PC-3 (cell line): ENCODE measurements at regions not wholly inside any gene's neighbourhood (a gene's known extent, or its start where the extent isn't known, plus 50 kb on each side); places are given as distances from the start of the nearest gene placed in this dataset.

Experiments used
- ATAC-seq: fragments of 200-7000 bp; cut with Tn5 transposase; 2 replicates; pipeline ENCODE4 v1.9.1; 2020; ENCODE audit warnings: mild to moderate bottlenecking, moderate library complexity
- BruUV-seq: library from RNA; stranded (reverse); fragments of 400-500 nt; replicated peaks from 2 replicates; lab custom pipeline; 2021; lab: Mats Ljungman, UMichigan
- CTCF ChIA-PET: fragments of 300-600 bp; sonication (Branson Sonifier 250); formaldehyde crosslinking; loops from one replicate; lab custom pipeline; 2022; ENCODE audit warnings: antibody characterized with exemption; lab: Charles Lee
- POLR2A ChIA-PET: fragments of 300-600 bp; sonication (Branson Sonifier 250); formaldehyde crosslinking; loops from one replicate; lab custom pipeline; 2022; ENCODE audit warnings: antibody characterized with exemption; ENCODE audit not compliant: unreplicated experiment; lab: Charles Lee
- DNase-seq: peaks from one replicate; pipeline ENCODE4 v3.0.0-alpha.2; 2015
- H2AFZ ChIP-seq: fragments of 300-600 bp; sonication (generic); 2 replicates; pipeline ENCODE4 v1.6.0; 2016; ENCODE audit warnings: antibody characterized with exemption, low read length
- H3F3A ChIP-seq: fragments of 300-600 bp; sonication (generic); one replicate; pipeline ENCODE4 v1.6.0; 2017; ENCODE audit warnings: antibody characterized with exemption, low read length, control low read depth, mild to moderate bottlenecking; ENCODE audit not compliant: unreplicated experiment
- H3K27ac ChIP-seq: fragments of 300-600 bp; sonication (generic); 2 replicates; pipeline ENCODE4 v1.5.1; 2016; ENCODE audit warnings: mild to moderate bottlenecking, low read length
- H3K27me3 ChIP-seq: fragments of 300-600 bp; sonication (generic); 2 replicates; pipeline ENCODE4 v1.6.1; 2016; ENCODE audit warnings: low read length, mixed read lengths
- H3K36me3 ChIP-seq: fragments of 300-600 bp; sonication (generic); 2 replicates; pipeline ENCODE4 v1.6.1; 2016; ENCODE audit warnings: low read depth, mixed run types, low read length, mixed read lengths
- H3K4me1 ChIP-seq: fragments of 300-600 bp; sonication (generic); 2 replicates; pipeline ENCODE4 v1.5.1; 2016; ENCODE audit warnings: low read length; ENCODE audit not compliant: insufficient read depth
- H3K4me2 ChIP-seq: fragments of 300-600 bp; sonication (generic); 2 replicates; pipeline ENCODE4 v1.6.0; 2016; ENCODE audit warnings: low read length
- H3K4me3 ChIP-seq: fragments of 300-600 bp; sonication (generic); 2 replicates; pipeline ENCODE4 v1.5.1; 2016; ENCODE audit warnings: mild to moderate bottlenecking, low read length, mixed read lengths
- H3K79me2 ChIP-seq: fragments of 300-600 bp; sonication (generic); 2 replicates; pipeline ENCODE4 v1.6.1; 2017; ENCODE audit warnings: low read length, mixed read lengths
- H3K9ac ChIP-seq: fragments of 300-600 bp; sonication (generic); 2 replicates; pipeline ENCODE4 v1.6.0; 2016; ENCODE audit warnings: mild to moderate bottlenecking, low read length
- H3K9me2 ChIP-seq: fragments of 300-600 bp; sonication (generic); replicated peaks from 2 replicates; pipeline ENCODE4 v1.6.1; 2016; ENCODE audit warnings: mixed run types, low read length, mixed read lengths
- H3K9me3 ChIP-seq: fragments of 300-600 bp; sonication (generic); 2 replicates; pipeline ENCODE4 v1.6.1; 2016; ENCODE audit warnings: low read length, mixed read lengths
- H4K20me1 ChIP-seq: fragments of 300-600 bp; sonication (generic); 2 replicates; pipeline ENCODE4 v1.6.1; 2016; ENCODE audit warnings: low read length, mixed read lengths
- EZH2 ChIP-seq: fragments of 300-600 bp; sonication (generic); IDR thresholded peaks from one replicate; pipeline ENCODE4 v1.6.1; 2017; ENCODE audit warnings: antibody characterized with exemption, mild to moderate bottlenecking, low read length; ENCODE audit not compliant: unreplicated experiment
- EZH2phosphoT487 ChIP-seq: fragments of 300-600 bp; sonication (generic); IDR thresholded peaks from 2 replicates; pipeline ENCODE4 v1.6.1; 2018; ENCODE audit warnings: mild to moderate bottlenecking, antibody characterized with exemption, low read length, borderline replicate concordance
- intact Hi-C: fragments of 100-400 bp; cut with micrococcal nuclease; formaldehyde crosslinking; loops from 2 replicates; pipeline ENCODE4 v1.9.0; 2023
- TF ChIP-seq, protein P1 (sequence below): fragments of 300-600 bp; sonication (generic); conservative IDR thresholded peaks from 2 replicates; pipeline ENCODE4 v1.5.1; 2017; ENCODE audit warnings: antibody characterized with exemption, low read depth, mild to moderate bottlenecking, low read length

DNA sequence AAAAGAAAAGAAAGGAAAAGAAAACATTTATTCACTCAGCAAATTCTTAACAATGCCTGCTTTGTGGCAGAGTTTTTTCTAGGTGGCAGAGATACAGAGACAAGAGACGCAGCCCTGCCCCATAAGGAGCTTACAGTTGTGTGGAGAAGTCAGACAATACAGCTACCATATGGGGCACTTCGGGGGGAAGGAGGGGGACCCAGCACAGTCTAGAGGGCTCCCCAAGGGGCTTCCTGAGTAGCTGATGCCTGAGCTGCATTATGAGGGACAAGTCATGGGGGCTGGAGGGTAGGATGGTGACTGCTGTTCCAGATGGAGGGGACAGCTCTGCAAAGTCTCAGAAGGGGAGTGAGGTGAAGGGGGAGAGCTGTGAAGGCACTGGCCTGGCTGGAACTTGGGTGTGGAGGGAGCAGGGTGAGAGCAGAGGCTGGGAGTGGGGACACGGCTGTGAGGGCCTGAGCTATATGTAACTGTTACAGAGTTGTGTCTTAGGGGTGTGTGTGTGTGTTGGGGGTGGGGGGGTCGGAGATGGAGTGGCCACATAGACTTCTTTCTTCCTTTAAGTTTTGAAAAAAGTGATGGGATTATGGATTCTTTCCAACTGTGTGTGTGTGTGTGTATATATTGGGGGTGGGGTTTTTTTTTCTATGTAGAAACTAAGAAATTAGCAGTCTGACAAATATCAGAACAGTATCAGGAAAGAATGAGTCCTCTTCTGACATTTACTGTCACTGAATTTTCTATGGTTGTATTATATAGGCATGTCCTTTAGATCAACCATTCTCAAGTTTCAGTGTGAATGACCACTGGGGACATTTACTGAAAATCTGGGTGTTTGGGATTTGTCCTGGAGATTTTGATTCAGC, 66.0 kb upstream of the HAAO start:
- Histone ChIP-seq H3K79me2 (no peaks in the 10 kb centered on the region), H3F3A (no peaks in the 10 kb centered on the region), H3K9ac (no peak overlapping the region), H2AFZ (no peak overlapping the region), H3K9me3 (no peaks in the 10 kb centered on the region), H3K27ac (no peak overlapping the region), H3K27me3 (no peaks in the 10 kb centered on the region), H4K20me1 (no peaks in the 10 kb centered on the region), H3K36me3 (no peaks in the 10 kb centered on the region), H3K4me3 (no peak overlapping the region), H3K4me1 (no peaks in the 10 kb centered on the region), H3K9me2 (no peaks in the 10 kb centered on the region), H3K4me2 (no peak overlapping the region)
- ATAC-seq (no peak), DNase-seq (no peak)
- intact Hi-C loops, result loop anchor here (1.0 to 5.0 kb wide), 3 partner anchors 84 to 751 kb away; no protein-coding TSS in a partner anchor
- no TSS peak for BruUV-seq
- POLR2A ChIA-PET, result no interaction called here
- TF ChIP-seq EZH2, result no peak
- TF ChIP-seq, protein P1, sequence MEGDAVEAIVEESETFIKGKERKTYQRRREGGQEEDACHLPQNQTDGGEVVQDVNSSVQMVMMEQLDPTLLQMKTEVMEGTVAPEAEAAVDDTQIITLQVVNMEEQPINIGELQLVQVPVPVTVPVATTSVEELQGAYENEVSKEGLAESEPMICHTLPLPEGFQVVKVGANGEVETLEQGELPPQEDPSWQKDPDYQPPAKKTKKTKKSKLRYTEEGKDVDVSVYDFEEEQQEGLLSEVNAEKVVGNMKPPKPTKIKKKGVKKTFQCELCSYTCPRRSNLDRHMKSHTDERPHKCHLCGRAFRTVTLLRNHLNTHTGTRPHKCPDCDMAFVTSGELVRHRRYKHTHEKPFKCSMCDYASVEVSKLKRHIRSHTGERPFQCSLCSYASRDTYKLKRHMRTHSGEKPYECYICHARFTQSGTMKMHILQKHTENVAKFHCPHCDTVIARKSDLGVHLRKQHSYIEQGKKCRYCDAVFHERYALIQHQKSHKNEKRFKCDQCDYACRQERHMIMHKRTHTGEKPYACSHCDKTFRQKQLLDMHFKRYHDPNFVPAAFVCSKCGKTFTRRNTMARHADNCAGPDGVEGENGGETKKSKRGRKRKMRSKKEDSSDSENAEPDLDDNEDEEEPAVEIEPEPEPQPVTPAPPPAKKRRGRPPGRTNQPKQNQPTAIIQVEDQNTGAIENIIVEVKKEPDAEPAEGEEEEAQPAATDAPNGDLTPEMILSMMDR, result no peak
- TF ChIP-seq EZH2phosphoT487, result no peak
- CTCF ChIA-PET, result interaction anchor here (0.7 kb wide), 1 partner anchor 35 kb away, joined by 4 read pairs; no protein-coding TSS in a partner anchor

GRCh38 chr2:42856891-42857632, 64.7 kb upstream of the HAAO start:
- DNase-seq, result no peak
- no TSS peak for BruUV-seq
- no peaks in the 10 kb centered on the region for H3K4me1 ChIP-seq
- no peak overlapping the region for H3K4me3 ChIP-seq
- no peak for ATAC-seq
- no peaks in the 10 kb centered on the region for H3F3A ChIP-seq
- CTCF ChIA-PET, result no interaction called here
- intact Hi-C loops, result loop anchor here (5.0 kb wide), 1 partner anchor 85 kb away; no protein-coding TSS in a partner anchor
- no peak overlapping the region for H3K27ac ChIP-seq
- no peaks in the 10 kb centered on the region for H4K20me1 ChIP-seq
- H3K36me3 ChIP-seq, result no peaks in the 10 kb centered on the region
- POLR2A ChIA-PET, result no interaction called here
- no peak for TF ChIP-seq EZH2phosphoT487
- no peak for TF ChIP-seq EZH2
- TF ChIP-seq, protein P1, result no peak
- no peaks in the 10 kb centered on the region for H3K9me2 ChIP-seq
- no peaks in the 10 kb centered on the region for H3K9me3 ChIP-seq
- no peak overlapping the region for H2AFZ ChIP-seq
- no peak overlapping the region for H3K9ac ChIP-seq
- H3K79me2 ChIP-seq, result no peaks in the 10 kb centered on the region
- no peak overlapping the region for H3K4me2 ChIP-seq
- no peaks in the 10 kb centered on the region for H3K27me3 ChIP-seq
